ENCODE measurements at regions not wholly inside any gene's neighbourhood (a gene's known extent, or its start where the extent isn't known, plus 50 kb on each side); places are given as distances from the start of the nearest gene placed in this dataset.

- TF ChIP-seq CTCF (IDR thresholded peaks at IDR 0.05) (no peak), POLR2A (IDR thresholded peaks at IDR 0.05) (no peak)
Observed at GRCh38 chr3:157876556-157876955, 229.7 kb downstream of the SHOX2 start.

Measured in testis (tissue), 2 donors.